SK-N-SH treated with all-trans-retinoic acid at 6 μM for 48 hours (cell line): ENCODE measurements at regions not wholly inside any gene's neighbourhood (a gene's known extent, or its start where the extent isn't known, plus 50 kb on each side); places are given as distances from the start of the nearest gene placed in this dataset.
A peak's percentile ranks its signal among the peaks of the same experiment; 100 is the strongest.
"Not testable (repeated sequence)": the region's sequence is repeated elsewhere in the genome, so short reads cannot be mapped to it uniquely, and the experiment has no call there.

Experiments
- ATAC-seq: fragments of 200-7000 bp; cut with Tn5 transposase; 3 replicates; pipeline ENCODE4 v1.9.1; 2020; ENCODE audit warnings: mild to moderate bottlenecking, moderate library complexity
- ARNTL ChIP-seq: fragments of 450-650 bp; formaldehyde crosslinking; IDR thresholded peaks from 2 replicates; pipeline ENCODE4 v1.5.0; 2020; ENCODE audit warnings: low read depth, mild to moderate bottlenecking, moderate library complexity, borderline replicate concordance
- BACH2 ChIP-seq: fragments of 250-450 bp; sonication (Bioruptor Pico); IDR thresholded peaks from 2 replicates; pipeline ENCODE4 v1.9.0; 2021; ENCODE audit warnings: mild to moderate bottlenecking, borderline replicate concordance
- CREB5 ChIP-seq: fragments of 250-450 bp; sonication (Bioruptor Pico); IDR thresholded peaks from 2 replicates; pipeline ENCODE4 v1.5.1; 2020; ENCODE audit warnings: low read depth, mild to moderate bottlenecking, moderate library complexity
- ESRRG ChIP-seq: fragments of 250-450 bp; sonication (Bioruptor Pico); IDR thresholded peaks from 2 replicates; pipeline ENCODE4 v1.6.1; 2021; ENCODE audit warnings: mild to moderate bottlenecking
- ISL1 ChIP-seq: fragments of 250-450 bp; sonication (Bioruptor Pico); IDR thresholded peaks from 2 replicates; pipeline ENCODE4 v2.1.2; 2022; ENCODE audit warnings: mild to moderate bottlenecking, moderate library complexity
- PATZ1 ChIP-seq: fragments of 250-450 bp; sonication (Bioruptor Pico); IDR thresholded peaks from 2 replicates; pipeline ENCODE4 v1.8.0; 2020; ENCODE audit warnings: mild to moderate bottlenecking, moderate library complexity, borderline replicate concordance
- PPARA ChIP-seq: fragments of 250-450 bp; sonication (Bioruptor Pico); IDR thresholded peaks from 2 replicates; pipeline ENCODE4 v1.5.0; 2020; ENCODE audit warnings: mild to moderate bottlenecking, borderline replicate concordance
- RARB ChIP-seq: fragments of 250-450 bp; sonication (Bioruptor Pico); IDR thresholded peaks from 2 replicates; pipeline ENCODE4 v1.8.0; 2021; ENCODE audit warnings: mild to moderate bottlenecking, moderate library complexity
- TSHZ2 ChIP-seq: fragments of 250-450 bp; sonication (Bioruptor Pico); IDR thresholded peaks from 2 replicates; pipeline ENCODE4 v1.5.0; 2020; ENCODE audit warnings: mild to moderate bottlenecking, moderate library complexity
- ZFP3 ChIP-seq: fragments of 250-450 bp; sonication (Bioruptor Pico); IDR thresholded peaks from 2 replicates; pipeline ENCODE4 v1.5.0; 2020; ENCODE audit warnings: mild to moderate bottlenecking, moderate library complexity
- ZNF565 ChIP-seq: fragments of 450-650 bp; formaldehyde crosslinking; conservative IDR thresholded peaks from 2 replicates; pipeline ENCODE4 v1.5.0; 2020; ENCODE audit warnings: low read depth, mild to moderate bottlenecking, moderate library complexity
- ZNF70 ChIP-seq: fragments of 450-650 bp; formaldehyde crosslinking; IDR thresholded peaks from 2 replicates; pipeline ENCODE4 v1.5.0; 2020; ENCODE audit warnings: mild to moderate bottlenecking, moderate library complexity
- ZNF8 ChIP-seq: fragments of 450-650 bp; formaldehyde crosslinking; IDR thresholded peaks from 2 replicates; pipeline ENCODE4 v1.5.0; 2020; ENCODE audit warnings: mild to moderate bottlenecking, moderate library complexity

- no peak for ATAC-seq
- TF ChIP-seq ESRRG (CRISPR knock-in tag) (no peak), ZFP3 (CRISPR knock-in tag) (no peak), TSHZ2 (CRISPR knock-in tag) (no peak), ISL1 (CRISPR knock-in tag) (no peak), BACH2 (no peak), ZNF70 (CRISPR knock-in tag) (no peak), PPARA (no peak), RARB (no peak), ZNF8 (CRISPR knock-in tag) (no peak)
These were observed 289.2 kb downstream of the KLF13 start for GRCh38 chr15:31615643-31616415.

GRCh38 chr15:31623297-31623696, 296.7 kb downstream of the KLF13 start:
- ATAC-seq = not testable (repeated sequence)

- ATAC-seq = not testable (repeated sequence)
These were observed 297.5 kb downstream of the KLF13 start for GRCh38 chr15:31624115-31624514.

- ATAC-seq = not testable (repeated sequence)
These were observed 309.1 kb downstream of the KLF13 start for GRCh38 chr15:31635715-31636114.

GRCh38 chr15:31636911-31637310, 310.3 kb downstream of the KLF13 start:
- ATAC-seq = not testable (repeated sequence)

- ATAC-seq = not testable (repeated sequence)
These were observed 317.3 kb downstream of the KLF13 start for GRCh38 chr15:31643955-31644354.

- not testable (repeated sequence) for ATAC-seq
These were observed 318.1 kb downstream of the KLF13 start for GRCh38 chr15:31644761-31645160.

- not testable (repeated sequence) for ATAC-seq
These were observed 320.7 kb downstream of the KLF13 start for GRCh38 chr15:31647337-31647826.

- ATAC-seq = not testable (repeated sequence)
These were observed 323.0 kb downstream of the KLF13 start for GRCh38 chr15:31649634-31650033.

- ATAC-seq = peak; percentile 70
These were observed 323.5 kb downstream of the KLF13 start for GRCh38 chr15:31650055-31650701.

- not testable (repeated sequence) for ATAC-seq
These were observed 330.3 kb downstream of the KLF13 start for GRCh38 chr15:31656915-31657314.

GRCh38 chr15:31660816-31661215, 334.2 kb downstream of the KLF13 start:
- no peak for ATAC-seq
- TF ChIP-seq PATZ1 (CRISPR knock-in tag) = no peak
- TF ChIP-seq ARNTL (CRISPR knock-in tag) = no peak
- no peak for TF ChIP-seq CREB5
- TF ChIP-seq ZNF565 (CRISPR knock-in tag) = no peak
- TF ChIP-seq TSHZ2 (CRISPR knock-in tag) = no peak
- TF ChIP-seq ZNF8 (CRISPR knock-in tag) = no peak
